Caco-2 (cell line): ENCODE measurements at regions not wholly inside any gene's neighbourhood (a gene's known extent, or its start where the extent isn't known, plus 50 kb on each side); places are given as distances from the start of the nearest gene placed in this dataset.

Experiments
- BruUV-seq: library from RNA; stranded (reverse); fragments of 400-500 nt; replicated peaks from 2 replicates; lab custom pipeline; 2021; lab: Mats Ljungman, UMichigan
- CTCF ChIA-PET: fragments of 300-600 bp; sonication (Branson Sonifier 250); formaldehyde crosslinking; loops from one replicate; lab custom pipeline; 2022; ENCODE audit warnings: antibody characterized with exemption; lab: Charles Lee
- POLR2A ChIA-PET: fragments of 300-600 bp; sonication (Branson Sonifier 250); formaldehyde crosslinking; loops from one replicate; lab custom pipeline; 2022; ENCODE audit warnings: antibody characterized with exemption; lab: Charles Lee
- DNase-seq, 2 experiments: peaks; one replicate each; pipeline versions ENCODE4 v3.0.0 to v3.0.0-alpha.2; 2020 to 2022
- H3K27me3 ChIP-seq: replicated peaks from 2 replicates; pipeline ENCODE4 v1.6.0; 2011; ENCODE audit warnings: low read length; ENCODE audit not compliant: control insufficient read depth, insufficient read depth
- H3K36me3 ChIP-seq: 2 replicates; pipeline ENCODE4 v1.5.1; 2011; ENCODE audit warnings: low read length; ENCODE audit not compliant: control insufficient read depth, insufficient read depth
- H3K4me1 ChIP-seq: fragments of 250-450 bp; sonication (Bioruptor Pico); 2 replicates; pipeline ENCODE4 v1.5.1; 2020; ENCODE audit warnings: mild to moderate bottlenecking
- H3K4me3 ChIP-seq: 2 replicates; pipeline ENCODE4 v1.5.1; 2011; ENCODE audit warnings: low read depth, mild to moderate bottlenecking, control low read depth, low read length
- H3K9me3 ChIP-seq: fragments of 250-450 bp; sonication (Bioruptor Pico); 2 replicates; pipeline ENCODE4 v1.5.1; 2020; ENCODE audit warnings: mild to moderate bottlenecking, moderate library complexity
- H3K27ac Mint-ChIP-seq: one replicate; pipeline ENCODE4 v1.8.0; 2022; ENCODE audit warnings: mixed read lengths; ENCODE audit not compliant: unreplicated experiment
- H3K27me3 Mint-ChIP-seq: one replicate; pipeline ENCODE4 v1.8.0; 2022; ENCODE audit warnings: mixed read lengths; ENCODE audit not compliant: insufficient read depth, unreplicated experiment
- H3K36me3 Mint-ChIP-seq: one replicate; pipeline ENCODE4 v1.8.0; 2022; ENCODE audit warnings: mild to moderate bottlenecking, mixed read lengths; ENCODE audit not compliant: insufficient read depth, unreplicated experiment
- H3K4me1 Mint-ChIP-seq: one replicate; pipeline ENCODE4 v1.8.0; 2022; ENCODE audit warnings: low read depth, mixed read lengths; ENCODE audit not compliant: unreplicated experiment
- H3K4me3 Mint-ChIP-seq: one replicate; pipeline ENCODE4 v1.8.0; 2022; ENCODE audit warnings: mild to moderate bottlenecking, moderate library complexity, mixed read lengths; ENCODE audit not compliant: unreplicated experiment
- H3K9me3 Mint-ChIP-seq: one replicate; pipeline ENCODE4 v1.8.0; 2022; ENCODE audit warnings: mixed read lengths; ENCODE audit not compliant: unreplicated experiment
- CTCF ChIP-seq, 2 experiments: fragments of 200-600 bp in 1 of 2; IDR thresholded peaks; 1 replicate in 1 of 2; 2 replicates in 1 of 2; pipeline versions ENCODE4 v1.5.1 to v1.8.0; 2011 to 2022; ENCODE audit warnings: antibody characterized with exemption in 1 of 2, control low read depth in 1 of 2, inconsistent platforms in 1 of 2, low read depth in 1 of 2, low read length in 1 of 2, mild to moderate bottlenecking in 1 of 2, moderate library complexity in 1 of 2; ENCODE audit not compliant: insufficient read depth in 1 of 2, severe bottlenecking in 1 of 2, unreplicated experiment in 1 of 2
- intact Hi-C: fragments of 100-400 bp; cut with micrococcal nuclease; formaldehyde crosslinking; loops from one replicate; pipeline ENCODE4 v1.10.0; 2022; ENCODE audit not compliant: unreplicated experiment

DNA sequence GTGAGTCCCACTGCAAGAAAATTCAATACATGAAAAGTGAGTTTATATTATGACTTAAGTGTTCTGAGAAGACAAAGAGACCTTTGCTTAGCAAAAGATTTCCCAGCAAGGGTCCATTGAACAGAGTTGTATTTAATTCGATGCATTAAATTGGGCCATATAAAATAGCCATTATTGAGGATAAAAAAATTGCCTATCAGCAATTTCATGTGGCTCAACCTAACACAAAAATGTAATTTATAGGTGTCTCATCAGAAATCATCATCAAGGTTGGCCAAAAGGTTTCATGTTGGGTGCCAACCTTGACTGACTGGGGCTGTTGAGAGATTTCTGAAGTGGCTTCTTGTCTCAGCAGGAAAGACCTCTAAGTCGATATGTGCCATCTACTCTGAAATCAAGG, 84.8 kb upstream of the TOX3 start:
- H3K4me3 ChIP-seq = no peak overlapping the region
- intact Hi-C loops = no loop called here
- H3K9me3 Mint-ChIP-seq = peaks cover 20% of the 10 kb centered on the region
- no peak overlapping the region for H3K27ac Mint-ChIP-seq
- no peak for DNase-seq
- H3K36me3 ChIP-seq = no peaks in the 10 kb centered on the region
- no peaks in the 10 kb centered on the region for H3K4me1 ChIP-seq
- BruUV-seq = no TSS peak
- no peak overlapping the region for H3K4me3 Mint-ChIP-seq
- POLR2A ChIA-PET = no interaction called here
- H3K4me1 Mint-ChIP-seq = no peaks in the 10 kb centered on the region
- H3K9me3 ChIP-seq = no peaks in the 10 kb centered on the region; the same call in 1 of the 2 replicates
- H3K27me3 Mint-ChIP-seq = no peaks in the 10 kb centered on the region
- H3K36me3 Mint-ChIP-seq = no peaks in the 10 kb centered on the region
- TF ChIP-seq CTCF (IDR thresholded peaks at IDR 0.05; ENCODE audit: insufficient read depth in 1 of 2, low read depth in 1 of 2, low read length in 1 of 2, severe bottlenecking in 1 of 2, unreplicated experiment in 1 of 2) = no peak
- CTCF ChIA-PET = no interaction called here
- H3K27me3 ChIP-seq = no peaks in the 10 kb centered on the region

DNA sequence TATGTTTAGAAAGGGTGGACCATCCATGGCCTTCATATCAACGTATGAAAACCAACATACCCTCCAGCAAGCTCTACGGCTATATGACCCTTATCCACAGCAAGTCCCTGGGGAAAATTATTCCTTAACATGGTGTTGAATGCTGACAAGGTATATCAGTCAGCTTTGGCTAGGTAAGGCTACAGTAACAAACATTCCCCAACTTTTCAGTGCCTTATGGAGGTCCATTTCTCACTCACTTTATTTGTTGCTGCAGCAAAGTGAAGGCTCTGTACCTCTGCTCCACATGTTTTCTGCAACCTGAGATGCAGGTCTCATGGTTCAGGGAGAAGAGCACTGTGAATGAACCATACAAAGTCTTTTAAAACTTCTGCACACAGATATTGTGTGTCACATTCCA, 83.8 kb upstream of the TOX3 start:
- Histone ChIP-seq H3K36me3 (no peaks in the 10 kb centered on the region), H3K4me3 (no peak overlapping the region), H3K27me3 (no peaks in the 10 kb centered on the region), H3K4me1 (no peaks in the 10 kb centered on the region), H3K9me3 (no peaks in the 10 kb centered on the region; the same call in 1 of the 2 replicates)
- intact Hi-C loops = no loop called here
- Mint-ChIP-seq H3K4me1 (no peaks in the 10 kb centered on the region), H3K4me3 (no peak overlapping the region), H3K27me3 (no peaks in the 10 kb centered on the region), H3K36me3 (no peaks in the 10 kb centered on the region), H3K9me3 (peaks cover 11% of the 10 kb centered on the region), H3K27ac (no peak overlapping the region)
- no peak for TF ChIP-seq CTCF (IDR thresholded peaks at IDR 0.05; ENCODE audit: insufficient read depth in 1 of 2, low read depth in 1 of 2, low read length in 1 of 2, severe bottlenecking in 1 of 2, unreplicated experiment in 1 of 2)
- no peak for DNase-seq
- BruUV-seq = no TSS peak
- ChIA-PET POLR2A (no interaction called here), CTCF (no interaction called here)

DNA sequence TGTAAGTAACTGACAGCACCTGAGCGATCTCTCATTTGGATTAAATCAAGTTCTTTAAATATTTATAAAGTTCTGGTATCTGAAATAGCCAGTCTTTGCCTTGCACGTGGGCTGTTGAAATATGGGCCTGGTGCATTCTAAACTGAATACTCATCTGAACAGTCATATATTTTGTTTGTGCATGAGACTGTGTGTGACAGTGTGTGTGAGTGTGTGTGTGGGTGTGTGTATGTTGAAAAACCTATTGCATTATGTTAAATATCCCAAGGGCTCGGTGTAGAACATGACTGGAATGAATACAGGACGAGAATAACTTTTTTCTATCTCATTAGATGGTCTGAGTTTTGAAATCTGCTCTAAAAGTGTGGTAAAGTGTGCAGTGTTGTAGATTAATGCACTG, 82.4 kb upstream of the TOX3 start:
- CTCF ChIA-PET = no interaction called here
- no peaks in the 10 kb centered on the region for H3K36me3 ChIP-seq
- POLR2A ChIA-PET = no interaction called here
- H3K4me3 ChIP-seq = no peak overlapping the region
- intact Hi-C loops = no loop called here
- no peaks in the 10 kb centered on the region for H3K27me3 Mint-ChIP-seq
- no peaks in the 10 kb centered on the region for H3K36me3 Mint-ChIP-seq
- no peak overlapping the region for H3K27ac Mint-ChIP-seq
- H3K4me1 Mint-ChIP-seq = no peaks in the 10 kb centered on the region
- H3K27me3 ChIP-seq = no peaks in the 10 kb centered on the region
- H3K9me3 Mint-ChIP-seq = peaks cover 11% of the 10 kb centered on the region
- DNase-seq = no peak
- H3K9me3 ChIP-seq = no peaks in the 10 kb centered on the region; the same call in 1 of the 2 replicates
- TF ChIP-seq CTCF (IDR thresholded peaks at IDR 0.05; ENCODE audit: insufficient read depth in 1 of 2, low read depth in 1 of 2, low read length in 1 of 2, severe bottlenecking in 1 of 2, unreplicated experiment in 1 of 2) = no peak
- no TSS peak for BruUV-seq
- no peak overlapping the region for H3K4me3 Mint-ChIP-seq
- H3K4me1 ChIP-seq = no peaks in the 10 kb centered on the region
